Thoracic aorta (tissue), 2 donors: ENCODE measurements at regions not wholly inside any gene's neighbourhood (a gene's known extent, or its start where the extent isn't known, plus 50 kb on each side); places are given as distances from the start of the nearest gene placed in this dataset.

Experiments used
- ATAC-seq: fragments of 150-250 bp; one replicate; pipeline ENCODE4 v1.8.0; 2017; ENCODE audit warnings: low read depth; ENCODE audit not compliant: insufficient number of reproducible peaks, low FRiP score
- DNase-seq: peaks from one replicate; pipeline ENCODE4 v3.0.0-alpha.2; 2020; ENCODE audit warnings: low spot score
- H3K27ac ChIP-seq, 2 donors: fragments of 200-600 bp; sonication (generic); 1 replicate in 1 of 2; 2 replicates in 1 of 2; pipeline ENCODE4 v1.5.1; 2016; ENCODE audit warnings: mild to moderate bottlenecking in 2 of 2, moderate library complexity in 2 of 2
- H3K27me3 ChIP-seq: fragments of 200-600 bp; sonication (generic); replicated peaks from 2 replicates; pipeline ENCODE4 v1.6.0; 2016; ENCODE audit warnings: mild to moderate bottlenecking; ENCODE audit not compliant: insufficient read depth
- H3K36me3 ChIP-seq: fragments of 200-600 bp; sonication (generic); one replicate; pipeline ENCODE4 v1.5.1; 2016
- H3K4me1 ChIP-seq, 2 donors: fragments of 200-600 bp; sonication (generic); 1 replicate in 1 of 2; 2 replicates in 1 of 2; pipeline versions ENCODE4 v1.5.1 to v1.6.0; 2016; ENCODE audit warnings: low read depth in 2 of 2, mild to moderate bottlenecking in 1 of 2; ENCODE audit not compliant: control insufficient read depth in 1 of 2
- H3K4me3 ChIP-seq: fragments of 200-600 bp; sonication (generic); 2 replicates; pipeline ENCODE4 v1.5.1; 2016; ENCODE audit warnings: mild to moderate bottlenecking
- H3K9me3 ChIP-seq: fragments of 200-600 bp; sonication (generic); 2 replicates; pipeline ENCODE4 v1.5.1; 2016
- TF ChIP-seq, protein P1 (sequence below): fragments of 200-600 bp; sonication (generic); IDR thresholded peaks from one replicate; pipeline ENCODE4 v1.5.1; 2019; ENCODE audit warnings: antibody characterized with exemption

- Histone ChIP-seq H3K9me3 (no peaks in the 10 kb centered on the region), H3K4me3 (no peak overlapping the region), H3K36me3 (no peaks in the 10 kb centered on the region), H3K27ac (no peak overlapping the region), H3K27me3 (no peaks in the 10 kb centered on the region), H3K4me1 (no peaks in the 10 kb centered on the region)
- ATAC-seq (no peak), DNase-seq (no peak)
- TF ChIP-seq, protein P1, sequence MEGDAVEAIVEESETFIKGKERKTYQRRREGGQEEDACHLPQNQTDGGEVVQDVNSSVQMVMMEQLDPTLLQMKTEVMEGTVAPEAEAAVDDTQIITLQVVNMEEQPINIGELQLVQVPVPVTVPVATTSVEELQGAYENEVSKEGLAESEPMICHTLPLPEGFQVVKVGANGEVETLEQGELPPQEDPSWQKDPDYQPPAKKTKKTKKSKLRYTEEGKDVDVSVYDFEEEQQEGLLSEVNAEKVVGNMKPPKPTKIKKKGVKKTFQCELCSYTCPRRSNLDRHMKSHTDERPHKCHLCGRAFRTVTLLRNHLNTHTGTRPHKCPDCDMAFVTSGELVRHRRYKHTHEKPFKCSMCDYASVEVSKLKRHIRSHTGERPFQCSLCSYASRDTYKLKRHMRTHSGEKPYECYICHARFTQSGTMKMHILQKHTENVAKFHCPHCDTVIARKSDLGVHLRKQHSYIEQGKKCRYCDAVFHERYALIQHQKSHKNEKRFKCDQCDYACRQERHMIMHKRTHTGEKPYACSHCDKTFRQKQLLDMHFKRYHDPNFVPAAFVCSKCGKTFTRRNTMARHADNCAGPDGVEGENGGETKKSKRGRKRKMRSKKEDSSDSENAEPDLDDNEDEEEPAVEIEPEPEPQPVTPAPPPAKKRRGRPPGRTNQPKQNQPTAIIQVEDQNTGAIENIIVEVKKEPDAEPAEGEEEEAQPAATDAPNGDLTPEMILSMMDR: no peak
These were observed 1742.8 kb downstream of the PCDH7 start for GRCh38 chr4:32462944-32463343.

- Histone ChIP-seq H3K27ac (no peak overlapping the region), H3K4me1 (no peaks in the 10 kb centered on the region), H3K4me3 (no peak overlapping the region), H3K36me3 (no peaks in the 10 kb centered on the region), H3K9me3 (no peaks in the 10 kb centered on the region), H3K27me3 (no peaks in the 10 kb centered on the region)
- DNase-seq: no peak
- TF ChIP-seq, protein P1: no peak
- ATAC-seq: no peak
These were observed 1750.0 kb downstream of the PCDH7 start for GRCh38 chr4:32470087-32470585.

- Histone ChIP-seq H3K27me3 (no peaks in the 10 kb centered on the region), H3K36me3 (no peaks in the 10 kb centered on the region), H3K4me3 (no peak overlapping the region), H3K27ac (no peak overlapping the region), H3K9me3 (no peaks in the 10 kb centered on the region), H3K4me1 (no peaks in the 10 kb centered on the region)
- TF ChIP-seq, protein P1: no peak
- ATAC-seq: no peak
- no peak for DNase-seq
These were observed 1752.7 kb downstream of the PCDH7 start for GRCh38 chr4:32472918-32473317.

GRCh38 chr4:32475710-32476109, 1755.5 kb downstream of the PCDH7 start:
- H3K4me1 ChIP-seq: no peaks in the 10 kb centered on the region
- no peaks in the 10 kb centered on the region for H3K36me3 ChIP-seq
- no peaks in the 10 kb centered on the region for H3K27me3 ChIP-seq
- TF ChIP-seq, protein P1: no peak
- H3K4me3 ChIP-seq: no peak overlapping the region
- no peak for DNase-seq
- no peak overlapping the region for H3K27ac ChIP-seq
- no peak for ATAC-seq
- no peaks in the 10 kb centered on the region for H3K9me3 ChIP-seq

DNA sequence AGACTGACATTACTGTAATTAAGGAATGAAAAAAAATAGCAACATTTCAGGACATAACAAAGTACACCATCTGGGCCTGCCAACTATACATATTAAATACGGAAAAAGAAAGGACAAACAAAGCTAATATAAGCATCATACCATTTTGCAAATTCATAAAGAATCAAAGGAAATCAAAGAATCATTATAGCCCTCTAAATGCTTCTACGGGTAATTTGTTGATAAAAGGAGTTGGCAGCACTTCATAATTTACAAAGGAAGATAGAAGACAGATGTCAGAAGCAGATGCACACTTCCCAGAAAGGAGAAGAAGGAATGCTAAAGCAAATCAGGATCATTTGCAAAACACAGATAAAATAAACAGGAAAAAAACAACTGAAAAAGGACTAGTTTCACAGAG, 1757.3 kb downstream of the PCDH7 start:
- ATAC-seq (no peak), DNase-seq (no peak)
- no peak overlapping the region for H3K27ac ChIP-seq
- no peaks in the 10 kb centered on the region for H3K27me3 ChIP-seq
- H3K9me3 ChIP-seq: no peaks in the 10 kb centered on the region
- H3K4me1 ChIP-seq: no peaks in the 10 kb centered on the region
- TF ChIP-seq, protein P1: no peak
- H3K4me3 ChIP-seq: no peak overlapping the region
- H3K36me3 ChIP-seq: no peaks in the 10 kb centered on the region
